H1 (cell line): ENCODE measurements at regions not wholly inside any gene's neighbourhood (a gene's known extent, or its start where the extent isn't known, plus 50 kb on each side); places are given as distances from the start of the nearest gene placed in this dataset.

Experiments used
- CTCF ChIA-PET: fragments of 300-600 bp; sonication (Branson Sonifier 250); formaldehyde crosslinking; loops from one replicate; lab custom pipeline; 2021; ENCODE audit not compliant: partially characterized antibody; lab: Charles Lee
- POLR2A ChIA-PET: fragments of 300-600 bp; sonication (Branson Sonifier 250); formaldehyde crosslinking; loops from one replicate; lab custom pipeline; 2021; ENCODE audit warnings: inconsistent platforms; ENCODE audit not compliant: partially characterized antibody; lab: Charles Lee
- DNase-seq, 2 experiments: peaks; one replicate each; pipeline versions ENCODE4 v3.0.0 to v3.0.0-alpha.2; 2010 to 2022; ENCODE audit warnings: low spot score in 2 of 2, low read depth in 1 of 2, mixed read lengths in 1 of 2
- FAIRE-seq: peaks from 2 replicates; lab custom pipeline; 2011; peaks lifted over from hg19 to GRCh38; lab: Jason Lieb, UNC
- H2AFZ ChIP-seq: 2 replicates; pipeline ENCODE4 v1.8.1; 2012; ENCODE audit warnings: low read length, inconsistent platforms
- H2AK5ac ChIP-seq: 2 replicates; pipeline ENCODE4 v1.6.1; 2013; ENCODE audit warnings: low read depth, low read length
- H2BK120ac ChIP-seq: replicated peaks from 2 replicates; pipeline ENCODE3; 2013; ENCODE audit warnings: low read depth, low read length, inconsistent platforms
- H2BK12ac ChIP-seq: 2 replicates; pipeline ENCODE4 v1.6.1; 2013; ENCODE audit warnings: low read depth, low read length
- H2BK15ac ChIP-seq: 2 replicates; pipeline ENCODE4 v1.6.1; 2013; ENCODE audit warnings: low read length
- H2BK20ac ChIP-seq: 2 replicates; pipeline ENCODE4 v1.6.1; 2013; ENCODE audit warnings: low read length
- H2BK5ac ChIP-seq: 2 replicates; pipeline ENCODE4 v1.6.1; 2013; ENCODE audit warnings: low read depth, low read length
- H3K14ac ChIP-seq: 2 replicates; pipeline ENCODE4 v1.6.1; 2013; ENCODE audit warnings: inconsistent platforms; ENCODE audit not compliant: insufficient read length
- H3K18ac ChIP-seq: 2 replicates; pipeline ENCODE4 v1.6.1; 2013; ENCODE audit warnings: low read length; ENCODE audit errors: extremely low read depth
- H3K23ac ChIP-seq: 2 replicates; pipeline ENCODE4 v1.6.1; 2013; ENCODE audit warnings: inconsistent platforms; ENCODE audit not compliant: insufficient read length
- H3K23me2 ChIP-seq: 2 replicates; pipeline ENCODE4 v1.6.1; 2013; ENCODE audit warnings: low read depth, low read length
- H3K27ac ChIP-seq: 2 replicates; pipeline ENCODE4 v1.6.1; 2011; ENCODE audit warnings: low read depth, low read length, inconsistent platforms
- H3K27me3 ChIP-seq, 4 experiments: replicated peaks in 1 of 4; 1 replicate in 1 of 4; 2 replicates in 3 of 4; pipeline versions ENCODE4 v1.6.1 to v1.8.1; 2011 to 2013; ENCODE audit warnings: low read length in 3 of 4, mild to moderate bottlenecking in 3 of 4, inconsistent platforms in 2 of 4, mixed read lengths in 2 of 4, moderate library complexity in 1 of 4; ENCODE audit not compliant: control insufficient read depth in 3 of 4, insufficient read depth in 3 of 4; ENCODE audit errors: extremely low read depth in 1 of 4
- H3K36me3 ChIP-seq, 4 experiments: 2 replicates each; pipeline versions ENCODE4 v1.6.1 to v1.8.1; 2011 to 2013; ENCODE audit warnings: mild to moderate bottlenecking in 4 of 4, low read length in 3 of 4, moderate library complexity in 2 of 4, control low read depth in 1 of 4, inconsistent platforms in 1 of 4; ENCODE audit not compliant: insufficient read depth in 4 of 4, control insufficient read depth in 2 of 4
- H3K4ac ChIP-seq: replicated peaks from 2 replicates; pipeline ENCODE3; 2013; ENCODE audit warnings: low read length, low read depth, mixed read lengths, inconsistent platforms; ENCODE audit not compliant: insufficient read length
- H3K4me1 ChIP-seq, 4 experiments: replicated peaks in 1 of 4; 1 replicate in 1 of 4; 2 replicates in 3 of 4; pipeline versions ENCODE4 v1.6.1 to v1.8.1; 2011 to 2013; ENCODE audit warnings: low read length in 3 of 4, inconsistent platforms in 2 of 4, mixed read lengths in 1 of 4; ENCODE audit not compliant: insufficient read depth in 4 of 4, control insufficient read depth in 3 of 4
- H3K4me2 ChIP-seq, 2 experiments: 2 replicates each; pipeline versions ENCODE4 v1.6.1 to v1.8.1; 2011 to 2013; ENCODE audit warnings: low read depth in 2 of 2, low read length in 2 of 2, control low read depth in 1 of 2, inconsistent platforms in 1 of 2, mild to moderate bottlenecking in 1 of 2; ENCODE audit not compliant: insufficient read depth in 1 of 2
- H3K4me3 ChIP-seq, 4 experiments: fragments of 200-600, 300-600 bp in 1 of 4; sonication (generic), shearing (Covaris generic), sonication (Bioruptor Twin) in 1 of 4; 2 replicates each; pipeline versions ENCODE4 v1.5.1 to v1.8.1; 2011 to 2016; ENCODE audit warnings: low read length in 4 of 4, low read depth in 3 of 4, control low read depth in 2 of 4, inconsistent platforms in 2 of 4, mild to moderate bottlenecking in 2 of 4, mixed read lengths in 1 of 4, moderate library complexity in 1 of 4; ENCODE audit not compliant: insufficient read depth in 2 of 4; ENCODE audit errors: extremely low read depth in 1 of 4
- H3K56ac ChIP-seq: replicated peaks from 2 replicates; pipeline ENCODE3; 2013; ENCODE audit warnings: low read depth, mild to moderate bottlenecking, mixed read lengths, low read length, inconsistent platforms; ENCODE audit not compliant: insufficient read length
- H3K79me1 ChIP-seq: 2 replicates; pipeline ENCODE4 v1.6.1; 2013; ENCODE audit warnings: low read depth, low read length, control low read depth
- H3K79me2 ChIP-seq, 2 experiments: 2 replicates each; pipeline versions ENCODE4 v1.6.1 to v1.8.1; 2012 to 2013; ENCODE audit warnings: low read length in 2 of 2, mild to moderate bottlenecking in 2 of 2, inconsistent platforms in 1 of 2; ENCODE audit not compliant: insufficient read depth in 2 of 2, control insufficient read depth in 1 of 2
- H3K9ac ChIP-seq, 4 experiments: replicated peaks in 1 of 4; 1 replicate in 1 of 4; 2 replicates in 3 of 4; pipeline versions ENCODE4 v1.6.1 to v1.8.1; 2011 to 2013; ENCODE audit warnings: low read depth in 3 of 4, low read length in 3 of 4, control low read depth in 2 of 4, mild to moderate bottlenecking in 2 of 4, moderate library complexity in 2 of 4, inconsistent platforms in 1 of 4; ENCODE audit errors: extremely low read depth in 1 of 4
- H3K9me3 ChIP-seq, 2 experiments: 2 replicates each; pipeline versions ENCODE4 v1.6.1 to v1.8.1; 2012 to 2013; ENCODE audit warnings: mild to moderate bottlenecking in 2 of 2, moderate library complexity in 2 of 2, control low read depth in 1 of 2, inconsistent platforms in 1 of 2, low read depth in 1 of 2, low read length in 1 of 2, mixed read lengths in 1 of 2; ENCODE audit not compliant: insufficient read depth in 2 of 2
- H4K20me1 ChIP-seq, 2 experiments: replicated peaks in 1 of 2; 2 replicates each; pipeline versions ENCODE3 to v1.8.1; 2011 to 2013; ENCODE audit warnings: inconsistent platforms in 2 of 2, low read length in 2 of 2, mild to moderate bottlenecking in 1 of 2; ENCODE audit not compliant: insufficient read depth in 2 of 2, control insufficient read depth in 1 of 2
- H4K5ac ChIP-seq: 2 replicates; pipeline ENCODE4 v1.6.1; 2013; ENCODE audit warnings: low read length, low read depth, mixed read lengths, inconsistent platforms; ENCODE audit not compliant: insufficient read length
- H4K8ac ChIP-seq: 2 replicates; pipeline ENCODE4 v1.8.0; 2013; ENCODE audit warnings: mild to moderate bottlenecking, moderate library complexity, low read length, inconsistent platforms; ENCODE audit not compliant: insufficient read depth; ENCODE audit errors: extremely low read depth
- H4K91ac ChIP-seq: replicated peaks from 2 replicates; pipeline ENCODE3; 2013; ENCODE audit warnings: low read length, mixed read lengths, inconsistent platforms; ENCODE audit not compliant: insufficient read length
- ATF2 ChIP-seq: IDR thresholded peaks from 2 replicates; pipeline ENCODE4 v1.6.1; 2012; ENCODE audit warnings: low read length, inconsistent platforms
- BACH1 ChIP-seq: IDR thresholded peaks from 2 replicates; pipeline ENCODE4 v1.6.1; 2012; ENCODE audit warnings: low read length, improper control_type of control experiment
- CHD1 ChIP-seq: IDR thresholded peaks from 2 replicates; pipeline ENCODE4 v1.6.1; 2012; ENCODE audit warnings: low read depth, low read length, improper control_type of control experiment
- JUND ChIP-seq: IDR thresholded peaks from 2 replicates; pipeline ENCODE4 v1.6.1; 2011; ENCODE audit warnings: mild to moderate bottlenecking, improper control_type of control experiment, low read length
- KDM4A ChIP-seq: IDR thresholded peaks from one replicate; pipeline ENCODE4 v1.7.1; 2012; ENCODE audit warnings: low read depth, mild to moderate bottlenecking, moderate library complexity, low read length, inconsistent platforms; ENCODE audit not compliant: severe bottlenecking
- KDM5A ChIP-seq: fragments of 200-600 bp; IDR thresholded peaks from 2 replicates; pipeline ENCODE4 v1.7.1; 2012; ENCODE audit warnings: mild to moderate bottlenecking, low read length, inconsistent platforms, mixed read lengths
- MAX ChIP-seq: IDR thresholded peaks from 2 replicates; pipeline ENCODE4 v1.6.1; 2012; ENCODE audit warnings: inconsistent platforms
- POU5F1 ChIP-seq: IDR thresholded peaks from 2 replicates; pipeline ENCODE4 v1.6.1; 2011; ENCODE audit warnings: low read depth, mild to moderate bottlenecking, low read length, moderate library complexity
- RFX5 ChIP-seq: IDR thresholded peaks from 2 replicates; pipeline ENCODE4 v1.6.1; 2011; ENCODE audit warnings: low read depth, low read length, improper control_type of control experiment, borderline replicate concordance
- SP1 ChIP-seq: IDR thresholded peaks from 2 replicates; pipeline ENCODE4 v1.6.1; 2011; ENCODE audit warnings: low read depth, low read length
- SP4 ChIP-seq: IDR thresholded peaks from 2 replicates; pipeline ENCODE4 v1.6.1; 2012; ENCODE audit warnings: low read length, inconsistent platforms
- SRF ChIP-seq: IDR thresholded peaks from 2 replicates; pipeline ENCODE4 v1.6.1; 2011; ENCODE audit warnings: mild to moderate bottlenecking, low read depth, low read length, moderate library complexity
- YY1 ChIP-seq: IDR thresholded peaks from 2 replicates; pipeline ENCODE4 v1.6.1; 2011; ENCODE audit warnings: low read depth, mild to moderate bottlenecking, low read length
- WGBS, 2 experiments: shearing (Covaris generic) in 1 of 2; methylation state at CpG; one replicate each; pipeline versions ENCODE4 v1.1.6 to v1.1.7; 2013 to 2015; ENCODE audit warnings: low lambda C conversion rate in 2 of 2, mixed read lengths in 2 of 2, inconsistent platforms in 1 of 2, low coverage in 1 of 2, missing lambda C conversion rate in 1 of 2; ENCODE audit not compliant: insufficient replicate concordance in 2 of 2, insufficient coverage in 1 of 2, insufficient read length in 1 of 2; ENCODE audit errors: extremely low coverage in 1 of 2, missing lambda C conversion rate in 1 of 2; 5-methylcytosine and 5-hydroxymethylcytosine counted together

GRCh38 chr5:158013303-158013702, 154.4 kb upstream of the CLINT1 start:
- Histone ChIP-seq H3K27ac (peak overlapping the region; percentile 39; the same call in 1 of the 2 replicates), H2BK12ac (peak overlapping the region; percentile 91; the same call in 1 of the 2 replicates), H4K20me1 (no peaks in the 10 kb centered on the region), H3K18ac (0 out of 2 replicates have a peak overlapping the region, but pooled peaks have one; percentile 71), H3K27me3 (no peaks in the 10 kb centered on the region), H3K4me3 (peak overlapping the region in 2 of 4 experiments; percentile 13 to 21; a peak in 3 of 8 replicates), H2BK15ac (no peak overlapping the region), H4K5ac (no peak overlapping the region), H3K79me2 (no peaks in the 10 kb centered on the region), H3K56ac (no peak overlapping the region), H2BK20ac (peak overlapping the region; percentile 27; the same call in 1 of the 2 replicates), H2BK120ac (peak overlapping the region; percentile 19), H3K36me3 (no peaks in the 10 kb centered on the region), H3K4me1 (peaks cover 2 to 15% (median 10%) of the 10 kb centered on the region in 4 experiments; a peak in 6 of 7 replicates), H2BK5ac (peak overlapping the region; percentile 92; the same call in 1 of the 2 replicates), H2AK5ac (peak overlapping the region; percentile 79; the same call in 1 of the 2 replicates), H3K79me1 (no peaks in the 10 kb centered on the region), H3K9ac (no peak overlapping the region; a peak in 1 of 7 replicates), H3K4ac (no peak overlapping the region), H3K23me2 (no peaks in the 10 kb centered on the region), H3K9me3 (no peaks in the 10 kb centered on the region), H4K91ac (peak overlapping the region; percentile 46), H4K8ac (no peak overlapping the region), H2AFZ (no peak overlapping the region), H3K14ac (no peak overlapping the region), H3K23ac (no peak overlapping the region), H3K4me2 (peak overlapping the region; percentile 54 to 88)
- peak in 1 of 2 experiments; percentile 54 for DNase-seq
- CTCF ChIA-PET = interaction anchor here (0.9 to 3.2 kb wide), 15 partner anchors 17 to 1092 kb away, joined by 3 to 17 read pairs (median 4); no protein-coding TSS in a partner anchor
- 17% methylated on average over 4 of the region's 4 CpGs; no CpG with 5 or more reads in 1 of the 2 experiments for WGBS, 2 experiments
- peak; percentile 86 for FAIRE-seq
- POLR2A ChIA-PET = no interaction called here
- TF ChIP-seq JUND = no peak; the same call in 1 of the 2 replicates
- no peak for TF ChIP-seq KDM4A
- TF ChIP-seq ATF2 = peak; percentile 92; the same call in 1 of the 2 replicates
- TF ChIP-seq SP4 = no peak
- TF ChIP-seq SP1 = no peak
- TF ChIP-seq MAX = no peak
- TF ChIP-seq SRF = no peak
- no peak for TF ChIP-seq KDM5A
- TF ChIP-seq CHD1 = no peak
- TF ChIP-seq YY1 = no peak
- TF ChIP-seq BACH1 = no peak
- no peak for TF ChIP-seq POU5F1
- no peak for TF ChIP-seq RFX5
